Lower leg skin (tissue), 4 donors: ENCODE measurements at regions not wholly inside any gene's neighbourhood (a gene's known extent, or its start where the extent isn't known, plus 50 kb on each side); places are given as distances from the start of the nearest gene placed in this dataset.

Experiments
- DNase-seq, 2 donors: peaks; one replicate each; pipeline ENCODE4 v3.0.0-alpha.2; 2019; ENCODE audit warnings: low spot score in 2 of 2
- H3K4me3 ChIP-seq: fragments of 200-600 bp; sonication (generic); 2 replicates; pipeline ENCODE4 v1.5.1; 2017; ENCODE audit warnings: mild to moderate bottlenecking, low read depth; ENCODE audit not compliant: poor library complexity, severe bottlenecking
- CTCF ChIP-seq, 3 donors: fragments of 450-650 bp; IDR thresholded peaks; one replicate each; pipeline ENCODE4 v1.5.1; 2016; ENCODE audit warnings: antibody characterized with exemption in 3 of 3, mild to moderate bottlenecking in 3 of 3, moderate library complexity in 2 of 3
- POLR2A ChIP-seq, 2 donors: fragments of 450-650 bp; IDR thresholded peaks; one replicate each; pipeline ENCODE4 v1.6.1; 2016 to 2017; ENCODE audit warnings: antibody characterized with exemption in 2 of 2, mild to moderate bottlenecking in 1 of 2, moderate library complexity in 1 of 2
- WGBS, 2 donors: methylation state at CpG; one replicate each; pipeline ENCODE4 v1.1.5; 2018; 5-methylcytosine and 5-hydroxymethylcytosine counted together
- intact Hi-C: fragments of 100-400 bp; cut with DNase I; formaldehyde crosslinking; loops from one replicate; pipeline ENCODE4 v1.15.0; 2023; ENCODE audit warnings: low total_unique reads

- no peak for TF ChIP-seq CTCF (IDR thresholded peaks at IDR 0.05)
- TF ChIP-seq POLR2A (IDR thresholded peaks at IDR 0.05): no peak
- WGBS, 2 donors: 55 to 61% methylated on average over 12 of the region's 12 CpGs
- H3K4me3 ChIP-seq: no peak overlapping the region
- intact Hi-C loops: no loop called here
- DNase-seq: no peak
Observed at GRCh38 chr20:56968376-56969048, 297.9 kb downstream of the BMP7 start.

GRCh38 chr20:56974499-56975250 is 291.8 kb downstream of the BMP7 start:
- intact Hi-C loops: no loop called here
- 15 to 16% methylated on average over 21 of the region's 21 CpGs for WGBS, 2 donors
- TF ChIP-seq CTCF (IDR thresholded peaks at IDR 0.05) (no peak), POLR2A (IDR thresholded peaks at IDR 0.05) (no peak)
- DNase-seq: peak in 1 of 2 donors; percentile 58
- no peak overlapping the region for H3K4me3 ChIP-seq

- intact Hi-C loops: no loop called here
- 90 to 95% methylated on average over 2 of the region's 2 CpGs for WGBS, 2 donors
- no peak overlapping the region for H3K4me3 ChIP-seq
- TF ChIP-seq POLR2A (IDR thresholded peaks at IDR 0.05) (no peak), CTCF (IDR thresholded peaks at IDR 0.05) (peak in 1 of 3 donors; percentile 28)
- DNase-seq: no peak
Observed at GRCh38 chr20:56975838-56976237, 290.6 kb downstream of the BMP7 start.

GRCh38 chr20:56976336-56976735 is 290.1 kb downstream of the BMP7 start:
- H3K4me3 ChIP-seq: no peak overlapping the region
- no peak for DNase-seq
- 76% methylated on average over 9 to 10 of the region's 10 CpGs for WGBS, 2 donors
- intact Hi-C loops: no loop called here
- TF ChIP-seq CTCF (IDR thresholded peaks at IDR 0.05): no peak
- TF ChIP-seq POLR2A (IDR thresholded peaks at IDR 0.05): no peak

- H3K4me3 ChIP-seq: no peak overlapping the region
- intact Hi-C loops: no loop called here
- DNase-seq: no peak
- WGBS, 2 donors: 81 to 82% methylated on average over 13 of the region's 13 CpGs
- TF ChIP-seq CTCF (IDR thresholded peaks at IDR 0.05) (no peak), POLR2A (IDR thresholded peaks at IDR 0.05) (no peak)
Observed at GRCh38 chr20:56978475-56978874, 288.0 kb downstream of the BMP7 start.
